B cell (primary cell): ENCODE measurements at regions not wholly inside any gene's neighbourhood (a gene's known extent, or its start where the extent isn't known, plus 50 kb on each side); places are given as distances from the start of the nearest gene placed in this dataset.
"Not testable (repeated sequence)": the region's sequence is repeated elsewhere in the genome, so short reads cannot be mapped to it uniquely, and the experiment has no call there.

Experiments used
- ATAC-seq: fragments of 200-7000 bp; cut with Tn5 transposase; one replicate; pipeline ENCODE4 v1.10.0; 2021; ENCODE audit warnings: low read depth, mild to moderate bottlenecking, moderate number of reproducible peaks, moderate library complexity
- CTCF ChIA-PET: fragments of 350-600 bp; sonication (Branson Sonifier 250); formaldehyde crosslinking; loops from one replicate; lab custom pipeline; 2021; ENCODE audit warnings: antibody characterized with exemption, inconsistent platforms; lab: Charles Lee
- POLR2A ChIA-PET: fragments of 350-600 bp; sonication (Branson Sonifier 250); formaldehyde crosslinking; loops from one replicate; lab custom pipeline; 2021; ENCODE audit warnings: antibody characterized with exemption; lab: Charles Lee
- DNase-seq: peaks from one replicate; pipeline ENCODE4 v3.0.0; 2013
- H2AFZ ChIP-seq: 2 replicates; pipeline ENCODE4 v1.6.1; 2012; ENCODE audit warnings: mild to moderate bottlenecking, low read depth, low read length; ENCODE audit not compliant: insufficient read depth, poor library complexity, severe bottlenecking
- H3K27ac ChIP-seq, 2 donors: 1 replicate in 1 of 2; 2 replicates in 1 of 2; pipeline ENCODE4 v1.5.1; 2012 to 2013; ENCODE audit warnings: low read length in 2 of 2, mild to moderate bottlenecking in 2 of 2, moderate library complexity in 1 of 2
- H3K27me3 ChIP-seq, 4 experiments: fragments of 200-600 bp in 1 of 4; sonication (generic) in 1 of 4; replicated peaks in 1 of 4; 1 replicate in 2 of 4; 2 replicates in 2 of 4; pipeline versions ENCODE4 v1.6.1 to v1.7.0; 2013 to 2016; ENCODE audit warnings: low read length in 3 of 4, mild to moderate bottlenecking in 2 of 4, mixed read lengths in 1 of 4, moderate library complexity in 1 of 4; ENCODE audit not compliant: insufficient read depth in 4 of 4, control insufficient read depth in 3 of 4; ENCODE audit errors: control extremely low read depth in 1 of 4
- H3K36me3 ChIP-seq, 2 experiments: replicated peaks in 1 of 2; 1 replicate in 1 of 2; 2 replicates in 1 of 2; pipeline versions ENCODE4 v1.6.1 to v1.7.1; 2013; ENCODE audit warnings: low read length in 1 of 2; ENCODE audit not compliant: insufficient read depth in 2 of 2, control insufficient read depth in 1 of 2; ENCODE audit errors: control extremely low read depth in 1 of 2, extremely low read depth in 1 of 2
- H3K4me1 ChIP-seq, 2 donors: fragments of 200-600 bp in 1 of 2; sonication (generic) in 1 of 2; 1 replicate in 1 of 2; 2 replicates in 1 of 2; pipeline versions ENCODE4 v1.5.1 to v1.6.1; 2013 to 2017; ENCODE audit warnings: low read length in 2 of 2; ENCODE audit not compliant: control insufficient read depth in 2 of 2, insufficient read depth in 2 of 2
- H3K4me2 ChIP-seq: replicated peaks from 2 replicates; pipeline ENCODE3; 2012; ENCODE audit warnings: mild to moderate bottlenecking, low read depth, low read length; ENCODE audit not compliant: poor library complexity, severe bottlenecking
- H3K4me3 ChIP-seq, 5 experiments: fragments of 200-600 bp in 1 of 5; sonication (generic) in 1 of 5; 1 replicate in 3 of 5; 2 replicates in 2 of 5; pipeline versions ENCODE4 v1.5.1 to v1.7.0; 2011 to 2016; ENCODE audit warnings: low read length in 4 of 5, mild to moderate bottlenecking in 4 of 5, low read depth in 2 of 5, control low read depth in 1 of 5, moderate library complexity in 1 of 5; ENCODE audit not compliant: insufficient read depth in 1 of 5; ENCODE audit errors: control extremely low read depth in 1 of 5, extremely low read depth in 1 of 5
- H3K79me2 ChIP-seq: fragments of 200-600 bp; sonication (generic); one replicate; pipeline ENCODE4 v1.6.0; 2016; ENCODE audit warnings: low read length; ENCODE audit not compliant: control insufficient read depth, insufficient read depth
- H3K9ac ChIP-seq: fragments of 200-600 bp; sonication (generic); 2 replicates; pipeline ENCODE4 v1.6.1; 2017; ENCODE audit warnings: mild to moderate bottlenecking, low read length, moderate library complexity
- H3K9me3 ChIP-seq, 3 donors: one replicate each; pipeline versions ENCODE4 v1.6.1 to v1.7.1; 2013; ENCODE audit warnings: low read length in 2 of 3; ENCODE audit not compliant: control insufficient read depth in 2 of 3, insufficient read depth in 1 of 3; ENCODE audit errors: control extremely low read depth in 1 of 3
- H4K20me1 ChIP-seq: 2 replicates; pipeline ENCODE4 v1.6.0; 2012; ENCODE audit warnings: mild to moderate bottlenecking, low read length; ENCODE audit not compliant: insufficient read depth, control insufficient read depth, poor library complexity, severe bottlenecking
- H3K27ac Mint-ChIP-seq: one replicate; pipeline ENCODE4 v1.8.0; 2021; ENCODE audit warnings: mixed read lengths
- H3K27me3 Mint-ChIP-seq: one replicate; pipeline ENCODE4 v1.8.0; 2021; ENCODE audit warnings: mixed read lengths
- H3K4me1 Mint-ChIP-seq: one replicate; pipeline ENCODE4 v1.8.0; 2021; ENCODE audit warnings: mixed read lengths
- H3K4me3 Mint-ChIP-seq: one replicate; pipeline ENCODE4 v1.8.0; 2021; ENCODE audit warnings: mixed read lengths
- H3K9me3 Mint-ChIP-seq: one replicate; pipeline ENCODE4 v1.8.0; 2022; ENCODE audit warnings: mixed read lengths; ENCODE audit not compliant: insufficient read depth
- EZH2 ChIP-seq: IDR thresholded peaks from 2 replicates; pipeline ENCODE4 v1.6.1; 2012; ENCODE audit warnings: borderline replicate concordance, low read depth, mild to moderate bottlenecking, moderate library complexity, low read length; ENCODE audit not compliant: insufficient read depth, poor library complexity, severe bottlenecking
- WGBS: methylation state at CpG from one replicate; pipeline ENCODE4 v1.1.5; 2013; ENCODE audit warnings: missing lambda C conversion rate; ENCODE audit not compliant: insufficient coverage; 5-methylcytosine and 5-hydroxymethylcytosine counted together
- intact Hi-C: fragments of 100-400 bp; cut with micrococcal nuclease; formaldehyde crosslinking; loops from one replicate; pipeline ENCODE4 v1.10.0; 2022
- TF ChIP-seq, protein P1 (sequence below): fragments of 200-600 bp; IDR thresholded peaks from one replicate; pipeline ENCODE4 v1.8.0; 2022; ENCODE audit warnings: antibody characterized with exemption, mild to moderate bottlenecking

- Histone ChIP-seq H4K20me1 (no peaks in the 10 kb centered on the region), H3K4me3 (no peak overlapping the region), H2AFZ (no peak overlapping the region), H3K36me3 (no peaks in the 10 kb centered on the region), H3K79me2 (no peaks in the 10 kb centered on the region), H3K27ac (no peak overlapping the region), H3K4me1 (no peaks in the 10 kb centered on the region), H3K9me3 (no peaks in the 10 kb centered on the region), H3K4me2 (no peak overlapping the region), H3K27me3 (no peaks in the 10 kb centered on the region), H3K9ac (no peak overlapping the region)
- Mint-ChIP-seq H3K27ac (no peak overlapping the region), H3K4me3 (no peak overlapping the region), H3K9me3 (no peaks in the 10 kb centered on the region), H3K27me3 (no peaks in the 10 kb centered on the region), H3K4me1 (no peaks in the 10 kb centered on the region)
- ChIA-PET CTCF (no interaction called here), POLR2A (no interaction called here)
- no CpG with 5 or more reads among the region's 2 CpGs for WGBS
- ATAC-seq, result no peak
- intact Hi-C loops, result no loop called here
- no peak for DNase-seq
- TF ChIP-seq, protein P1, sequence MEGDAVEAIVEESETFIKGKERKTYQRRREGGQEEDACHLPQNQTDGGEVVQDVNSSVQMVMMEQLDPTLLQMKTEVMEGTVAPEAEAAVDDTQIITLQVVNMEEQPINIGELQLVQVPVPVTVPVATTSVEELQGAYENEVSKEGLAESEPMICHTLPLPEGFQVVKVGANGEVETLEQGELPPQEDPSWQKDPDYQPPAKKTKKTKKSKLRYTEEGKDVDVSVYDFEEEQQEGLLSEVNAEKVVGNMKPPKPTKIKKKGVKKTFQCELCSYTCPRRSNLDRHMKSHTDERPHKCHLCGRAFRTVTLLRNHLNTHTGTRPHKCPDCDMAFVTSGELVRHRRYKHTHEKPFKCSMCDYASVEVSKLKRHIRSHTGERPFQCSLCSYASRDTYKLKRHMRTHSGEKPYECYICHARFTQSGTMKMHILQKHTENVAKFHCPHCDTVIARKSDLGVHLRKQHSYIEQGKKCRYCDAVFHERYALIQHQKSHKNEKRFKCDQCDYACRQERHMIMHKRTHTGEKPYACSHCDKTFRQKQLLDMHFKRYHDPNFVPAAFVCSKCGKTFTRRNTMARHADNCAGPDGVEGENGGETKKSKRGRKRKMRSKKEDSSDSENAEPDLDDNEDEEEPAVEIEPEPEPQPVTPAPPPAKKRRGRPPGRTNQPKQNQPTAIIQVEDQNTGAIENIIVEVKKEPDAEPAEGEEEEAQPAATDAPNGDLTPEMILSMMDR, result no peak
- no peak for TF ChIP-seq EZH2
These were observed 418.1 kb upstream of the CDH20 start for GRCh38 chr18:60915160-60915559.

DNA sequence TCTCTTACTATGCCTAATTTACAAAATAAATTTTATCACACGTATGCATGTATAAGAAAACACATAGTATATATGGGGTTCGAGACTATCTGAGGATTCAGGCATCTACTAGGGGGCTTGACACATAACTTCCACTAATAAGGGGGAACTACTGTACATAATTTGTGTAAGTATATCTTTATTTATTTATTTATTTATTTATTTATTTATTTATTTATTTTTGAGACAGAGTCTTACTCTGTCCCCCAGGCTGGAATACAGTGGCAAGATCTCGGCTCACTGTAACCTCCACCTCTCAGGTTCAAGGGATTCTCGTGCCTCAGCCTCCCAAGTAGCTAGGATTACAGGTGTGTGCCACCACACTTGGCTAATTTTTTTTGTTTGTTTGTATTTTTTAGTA, 414.4 kb upstream of the CDH20 start:
- H3K4me3 Mint-ChIP-seq, ATAC-seq, H3K9me3 Mint-ChIP-seq, H3K36me3 ChIP-seq, H3K4me2 ChIP-seq, H3K9ac ChIP-seq, H3K27ac ChIP-seq, CTCF ChIA-PET, intact Hi-C loops, H4K20me1 ChIP-seq, H3K4me1 ChIP-seq, H3K27me3 ChIP-seq, H3K27me3 Mint-ChIP-seq, H3K27ac Mint-ChIP-seq, DNase-seq, POLR2A ChIA-PET, H3K9me3 ChIP-seq, H2AFZ ChIP-seq, H3K79me2 ChIP-seq, H3K4me3 ChIP-seq, H3K4me1 Mint-ChIP-seq: not testable (repeated sequence)
- WGBS, result no CpG with 5 or more reads among the region's 4 CpGs
